Stimulated activated CD4-positive, alpha-beta T cell treated with anti-CD3 and anti-CD28 coated beads, TNF-alpha, amount 100 ng/mL, for 1 hour (primary cell): ENCODE measurements at regions not wholly inside any gene's neighbourhood (a gene's known extent, or its start where the extent isn't known, plus 50 kb on each side); places are given as distances from the start of the nearest gene placed in this dataset.
A peak's percentile ranks its signal among the peaks of the same experiment; 100 is the strongest.

ENCODE experiments used
- DNase-seq, 3 donors: peaks; one replicate each; pipeline ENCODE4 v3.0.0-alpha.2; 2020; ENCODE audit warnings: low read depth in 3 of 3, low spot score in 1 of 3

GRCh38 chr6:137353842-137354397, 134.7 kb upstream of the IFNGR1 start:
- no peak for DNase-seq

- no peak for DNase-seq
Measured at GRCh38 chr6:137353346-137353745, 134.2 kb upstream of the IFNGR1 start.

GRCh38 chr6:137352859-137353258, 133.7 kb upstream of the IFNGR1 start:
- DNase-seq: no peak

- no peak for DNase-seq
Measured at GRCh38 chr6:137351890-137352289, 132.7 kb upstream of the IFNGR1 start.

- no peak for DNase-seq
Measured at GRCh38 chr6:137350857-137351256, 131.7 kb upstream of the IFNGR1 start.

GRCh38 chr6:137349856-137350830, 131.0 kb upstream of the IFNGR1 start:
- DNase-seq: no peak

- no peak for DNase-seq
Measured at GRCh38 chr6:137348777-137349176, 129.6 kb upstream of the IFNGR1 start.

- no peak for DNase-seq
Measured at GRCh38 chr6:137343241-137343640, 124.1 kb upstream of the IFNGR1 start.

- no peak for DNase-seq
Measured at GRCh38 chr6:137342607-137343190, 123.5 kb upstream of the IFNGR1 start.

GRCh38 chr6:137341681-137342195, 122.6 kb upstream of the IFNGR1 start:
- peak; percentile 7 to 28 (median 19) for DNase-seq

GRCh38 chr6:137339929-137340559, 120.9 kb upstream of the IFNGR1 start:
- DNase-seq: no peak

- no peak for DNase-seq
Measured at GRCh38 chr6:137334884-137335283, 115.7 kb upstream of the IFNGR1 start.

GRCh38 chr6:137334094-137334493, 114.9 kb upstream of the IFNGR1 start:
- DNase-seq: no peak

GRCh38 chr6:137332637-137333280, 113.6 kb upstream of the IFNGR1 start:
- no peak for DNase-seq

GRCh38 chr6:137323860-137324259, 104.7 kb upstream of the IFNGR1 start:
- no peak for DNase-seq

- no peak for DNase-seq
Measured at GRCh38 chr6:137320271-137320670, 101.1 kb upstream of the IFNGR1 start.

- DNase-seq: no peak
Measured at GRCh38 chr6:137316626-137317025, 97.4 kb upstream of the IFNGR1 start.

- no peak for DNase-seq
Measured at GRCh38 chr6:137315081-137315480, 95.9 kb upstream of the IFNGR1 start.

GRCh38 chr6:137313928-137314855, 95.0 kb upstream of the IFNGR1 start:
- DNase-seq: peak; percentile 15 to 57 (median 39)

GRCh38 chr6:137313211-137313610, 94.0 kb upstream of the IFNGR1 start:
- DNase-seq: no peak
